Adrenal gland (tissue), 9 donors: ENCODE measurements at regions not wholly inside any gene's neighbourhood (a gene's known extent, or its start where the extent isn't known, plus 50 kb on each side); places are given as distances from the start of the nearest gene placed in this dataset.
A peak's percentile ranks its signal among the peaks of the same experiment; 100 is the strongest.
"Not testable (repeated sequence)": the region's sequence is repeated elsewhere in the genome, so short reads cannot be mapped to it uniquely, and the experiment has no call there.

Source experiments
- DNase-seq, 7 donors: peaks; one replicate each; pipeline ENCODE4 v3.0.0-alpha.2; 2019 to 2020
- H3K27ac ChIP-seq, 5 donors: fragments of 200-600 bp; sonication (generic) in 4 of 5; 1 replicate in 3 of 5; 2 replicates in 2 of 5; pipeline versions ENCODE4 v1.5.1 to v1.8.0; 2016 to 2020; ENCODE audit warnings: mild to moderate bottlenecking in 1 of 5
- H3K27me3 ChIP-seq: fragments of 200-600 bp; 2 replicates; pipeline ENCODE4 v1.8.0; 2021
- H3K36me3 ChIP-seq, 2 donors: fragments of 200-600 bp; replicated peaks in 1 of 2; 1 replicate in 1 of 2; 2 replicates in 1 of 2; pipeline versions ENCODE4 v1.5.1 to v1.8.0; 2018 to 2022
- H3K4me1 ChIP-seq, 2 donors: fragments of 200-600 bp; replicated peaks in 1 of 2; 1 replicate in 1 of 2; 2 replicates in 1 of 2; pipeline versions ENCODE4 v1.5.1 to v1.8.0; 2018 to 2021
- H3K4me3 ChIP-seq, 4 donors: fragments of 200-600 bp; sonication (generic) in 3 of 4; one replicate each; pipeline ENCODE4 v1.5.1; 2016 to 2018
- H3K9me3 ChIP-seq, 3 donors: fragments of 200-600 bp; sonication (generic) in 1 of 3; replicated peaks in 1 of 3; 1 replicate in 2 of 3; 2 replicates in 1 of 3; pipeline versions ENCODE4 v1.5.1 to v1.8.0; 2016 to 2021
- WGBS, 4 donors: extraction: QIAGEN DNeasy Blood & Tissue Kit in 2 of 4; methylation state at CpG; one replicate each; pipeline versions ENCODE4 v1.1.5 to v1.1.7; 2013 to 2017; 5-methylcytosine and 5-hydroxymethylcytosine counted together
- intact Hi-C, 2 donors: fragments of 100-400 bp; cut with DNase I; formaldehyde crosslinking; loops; one replicate each; pipeline versions ENCODE4 v1.14.1 to v1.15.0; 2022 to 2023
- TF ChIP-seq, protein P1 (sequence below), 6 experiments: fragments of 450-650 bp in 4 of 6; fragments of 200-600 bp in 2 of 6; sonication (generic) in 1 of 6; IDR thresholded peaks; 1 replicate in 5 of 6; 2 replicates in 1 of 6; pipeline versions ENCODE4 v1.5.1 to v1.8.0; 2016 to 2021; ENCODE audit warnings: antibody characterized with exemption in 6 of 6, mild to moderate bottlenecking in 2 of 6, moderate library complexity in 1 of 6
- donor health status: healthy with polysubstance abuse.
- donor health status: Bipolar disorder and iron deficiency.
- donor health status: DM: yes; HTN: yes; CAD: no.
- donor health status: DM: no; HTN: no; CAD: no.
- donor health status: DM: no; HTN: no; CAD: no.

DNA sequence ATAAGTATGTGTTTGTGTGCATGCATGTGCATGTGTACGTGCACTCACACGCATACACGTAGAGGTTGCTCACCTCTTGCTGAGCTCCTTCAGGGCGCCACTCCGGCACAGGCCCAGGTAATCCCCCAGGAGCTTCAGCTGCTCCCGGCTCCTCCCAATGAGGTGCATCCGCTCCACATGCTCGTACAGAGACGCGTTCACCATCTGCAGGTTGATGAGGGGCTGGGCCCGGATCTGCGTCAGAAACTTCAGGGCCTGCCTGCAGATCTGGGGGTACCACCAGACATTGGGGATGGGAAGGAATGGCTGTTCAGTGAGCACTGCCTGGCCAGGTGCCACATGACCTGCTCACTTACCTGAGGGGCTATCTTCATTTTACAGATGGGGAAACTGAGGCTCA is 127.0 kb downstream of the LRRC37A3 start:
- DNase-seq, H3K4me1 ChIP-seq, H3K27me3 ChIP-seq, H3K9me3 ChIP-seq, intact Hi-C loops, H3K36me3 ChIP-seq, H3K4me3 ChIP-seq: not testable (repeated sequence)
- WGBS, 4 donors, result 93 to 95% (median 94%) methylated on average over 11 to 12 of the region's 12 CpGs; no CpG with 5 or more reads in 1 of the 4 donors
- H3K27ac ChIP-seq, result peak overlapping the region in 1 of 5 donors; percentile 45

DNA sequence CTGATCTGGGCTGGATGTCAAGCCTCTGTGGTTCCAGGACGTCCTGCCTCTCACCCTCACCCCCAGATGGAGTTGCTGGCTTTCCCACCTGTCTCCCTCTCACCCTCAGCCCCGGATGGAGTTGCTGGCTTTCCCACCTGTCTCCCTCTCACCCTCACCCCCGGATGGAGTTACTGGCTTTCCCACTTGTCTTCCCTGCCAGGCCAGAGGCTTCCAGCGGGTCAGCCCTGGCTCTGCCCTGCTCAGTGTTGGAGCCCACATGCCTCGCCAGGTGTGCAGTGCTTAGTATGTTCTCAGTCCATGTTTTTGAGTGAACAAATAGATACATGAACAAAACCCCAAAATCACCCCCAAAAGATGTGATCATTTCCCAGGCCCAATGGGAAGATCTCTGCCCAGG is 127.6 kb downstream of the LRRC37A3 start:
- H3K9me3 ChIP-seq, H3K27me3 ChIP-seq, H3K27ac ChIP-seq, intact Hi-C loops, H3K4me1 ChIP-seq, H3K4me3 ChIP-seq, DNase-seq: not testable (repeated sequence)
- H3K36me3 ChIP-seq, result peaks cover 0 to 14% of the 10 kb centered on the region in 2 donors
- WGBS, 4 donors, result 78 to 85% (median 81%) methylated on average over 3 to 5 of the region's 5 CpGs

DNA sequence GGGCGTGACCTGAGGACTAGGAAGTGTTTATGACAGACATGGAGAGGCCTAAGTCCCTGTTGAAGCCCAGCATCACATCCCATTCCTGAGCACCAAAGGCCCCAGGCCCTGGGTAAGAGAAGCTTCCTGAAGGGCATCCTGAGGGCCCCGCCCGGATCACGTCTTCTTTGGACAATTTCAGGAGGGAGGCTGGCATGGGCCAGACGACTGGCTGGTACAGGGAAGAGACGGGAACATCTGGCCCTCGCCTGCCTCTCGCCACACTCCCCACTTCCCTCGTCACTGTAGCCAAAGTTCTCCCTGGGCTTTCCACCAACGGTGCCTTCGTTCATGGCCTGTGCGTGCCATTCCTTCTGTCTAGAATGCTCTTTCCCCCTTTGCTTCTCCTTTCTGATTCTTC is 128.1 kb downstream of the LRRC37A3 start:
- H3K4me3 ChIP-seq, H3K4me1 ChIP-seq, H3K27me3 ChIP-seq, DNase-seq, H3K27ac ChIP-seq, intact Hi-C loops, H3K9me3 ChIP-seq: not testable (repeated sequence)
- H3K36me3 ChIP-seq, result peaks cover 0 to 19% of the 10 kb centered on the region in 2 donors
- WGBS, 4 donors, result 83 to 94% (median 86%) methylated on average over 7 to 12 of the region's 12 CpGs

DNA sequence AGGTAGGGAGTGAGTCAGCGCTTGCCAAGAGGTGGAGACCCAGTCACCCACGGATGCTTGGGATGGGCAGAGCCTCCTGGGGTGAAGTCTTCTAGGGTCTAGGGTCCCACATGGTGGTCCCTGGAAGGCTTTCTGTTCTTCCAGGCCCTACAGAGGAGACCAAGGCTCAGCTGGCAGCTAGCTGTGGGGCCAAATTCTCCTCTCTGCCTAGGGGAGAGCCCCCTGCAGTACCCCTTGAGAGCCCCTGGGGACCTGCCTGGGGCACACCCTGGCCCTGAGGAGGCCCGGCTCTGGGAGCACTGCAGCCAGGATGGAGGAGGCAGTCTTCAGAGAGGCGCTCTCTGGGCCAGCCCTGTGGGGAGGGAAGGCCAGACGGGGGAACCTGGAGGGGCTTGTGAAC is 128.6 kb upstream of the SMURF2 start:
- H3K27ac ChIP-seq, H3K27me3 ChIP-seq, H3K4me3 ChIP-seq, H3K4me1 ChIP-seq, intact Hi-C loops, H3K9me3 ChIP-seq, DNase-seq: not testable (repeated sequence)
- 86 to 100% (median 89%) methylated on average over 2 to 5 of the region's 5 CpGs for WGBS, 4 donors
- H3K36me3 ChIP-seq, result peaks cover 0 to 24% of the 10 kb centered on the region in 2 donors

DNA sequence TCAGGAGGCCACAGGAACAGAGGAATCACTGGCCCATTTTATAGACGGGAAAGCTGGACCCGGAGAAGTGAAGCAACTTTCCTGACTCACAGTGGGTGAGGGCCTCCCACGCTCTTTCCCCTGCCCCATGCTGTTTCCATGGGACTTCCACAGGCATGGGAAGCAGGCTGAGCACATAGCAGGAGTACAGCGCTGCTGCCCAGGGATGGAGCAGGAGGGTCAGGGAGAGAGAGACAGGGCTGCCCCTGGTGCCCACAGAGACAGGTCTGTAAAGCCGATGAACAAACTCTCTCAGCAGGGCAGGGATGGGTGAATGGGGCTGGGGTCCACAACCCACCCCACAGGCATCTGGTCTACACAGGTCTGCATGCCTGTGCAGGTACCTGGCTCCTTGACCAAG is 128.1 kb upstream of the SMURF2 start:
- WGBS, 4 donors, result 90 to 96% (median 94%) methylated on average over 2 to 5 of the region's 5 CpGs
- intact Hi-C loops, H3K9me3 ChIP-seq, H3K27me3 ChIP-seq, H3K4me3 ChIP-seq, DNase-seq, H3K4me1 ChIP-seq, H3K27ac ChIP-seq: not testable (repeated sequence)
- peaks cover 0 to 27% of the 10 kb centered on the region in 2 donors for H3K36me3 ChIP-seq

DNA sequence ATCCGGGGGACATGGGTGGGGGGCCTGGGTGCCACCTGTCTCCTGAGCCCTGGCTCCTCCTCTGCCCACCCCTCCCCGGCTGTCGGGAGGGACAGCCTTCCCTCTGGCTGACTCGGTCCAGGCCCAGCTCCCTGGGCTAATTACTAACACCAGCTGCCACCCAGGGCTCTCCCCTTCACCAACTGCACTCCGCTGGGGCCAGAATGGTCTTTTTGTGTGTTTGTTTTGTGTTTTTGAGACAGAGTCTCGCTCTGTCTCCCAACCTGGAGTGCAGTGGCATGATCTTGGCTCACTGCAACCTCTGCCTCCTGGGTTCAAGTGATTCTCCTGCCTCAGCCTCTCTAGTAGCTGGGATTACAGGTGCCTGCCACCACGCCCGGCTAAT is 126.9 kb upstream of the SMURF2 start:
- H3K27me3 ChIP-seq, intact Hi-C loops, H3K4me1 ChIP-seq, H3K27ac ChIP-seq, DNase-seq, H3K4me3 ChIP-seq, H3K9me3 ChIP-seq: not testable (repeated sequence)
- WGBS, 4 donors, result 82 to 88% (median 85%) methylated on average over 4 to 8 of the region's 8 CpGs; no CpG with 5 or more reads in 1 of the 4 donors
- peaks cover 0 to 37% of the 10 kb centered on the region in 2 donors for H3K36me3 ChIP-seq

DNA sequence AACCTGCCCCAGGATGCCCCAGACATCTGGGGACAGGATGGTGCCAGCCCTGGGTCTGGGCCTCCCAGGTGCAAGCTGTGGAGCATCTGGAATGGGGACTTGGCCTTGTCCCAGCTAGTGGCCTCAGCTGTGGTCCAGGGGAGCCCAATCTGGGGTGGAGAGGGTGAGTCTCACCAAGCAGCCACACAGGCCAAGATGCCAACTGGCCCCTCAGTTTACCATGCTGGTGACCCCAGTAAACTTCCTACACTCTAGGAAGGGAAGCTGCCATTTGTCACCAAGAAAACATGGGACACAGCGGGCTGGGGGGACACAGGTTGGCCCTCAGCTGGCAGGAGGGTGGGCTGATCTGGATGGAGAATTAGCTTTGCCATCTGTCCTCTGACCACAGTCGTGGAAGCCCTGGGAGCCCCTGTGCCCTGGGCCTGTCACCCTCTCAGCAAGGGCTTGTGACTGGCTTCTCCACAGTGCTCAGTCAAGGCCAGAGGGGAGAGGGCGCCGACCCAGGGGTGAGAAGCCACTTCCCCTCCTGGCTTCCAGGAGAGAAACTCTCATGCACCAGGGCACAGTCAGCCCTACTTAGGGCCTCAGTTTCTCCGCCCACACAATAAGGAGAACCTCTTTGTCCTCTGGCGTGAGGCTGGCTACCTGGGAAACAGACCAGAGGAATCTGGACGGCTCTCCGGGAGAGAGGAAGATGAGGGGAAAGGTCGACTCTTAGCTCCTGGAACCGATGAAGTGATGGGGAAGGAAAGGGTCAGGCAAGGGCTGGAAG is 126.4 kb upstream of the SMURF2 start:
- intact Hi-C loops, result no loop called here
- TF ChIP-seq, protein P1, sequence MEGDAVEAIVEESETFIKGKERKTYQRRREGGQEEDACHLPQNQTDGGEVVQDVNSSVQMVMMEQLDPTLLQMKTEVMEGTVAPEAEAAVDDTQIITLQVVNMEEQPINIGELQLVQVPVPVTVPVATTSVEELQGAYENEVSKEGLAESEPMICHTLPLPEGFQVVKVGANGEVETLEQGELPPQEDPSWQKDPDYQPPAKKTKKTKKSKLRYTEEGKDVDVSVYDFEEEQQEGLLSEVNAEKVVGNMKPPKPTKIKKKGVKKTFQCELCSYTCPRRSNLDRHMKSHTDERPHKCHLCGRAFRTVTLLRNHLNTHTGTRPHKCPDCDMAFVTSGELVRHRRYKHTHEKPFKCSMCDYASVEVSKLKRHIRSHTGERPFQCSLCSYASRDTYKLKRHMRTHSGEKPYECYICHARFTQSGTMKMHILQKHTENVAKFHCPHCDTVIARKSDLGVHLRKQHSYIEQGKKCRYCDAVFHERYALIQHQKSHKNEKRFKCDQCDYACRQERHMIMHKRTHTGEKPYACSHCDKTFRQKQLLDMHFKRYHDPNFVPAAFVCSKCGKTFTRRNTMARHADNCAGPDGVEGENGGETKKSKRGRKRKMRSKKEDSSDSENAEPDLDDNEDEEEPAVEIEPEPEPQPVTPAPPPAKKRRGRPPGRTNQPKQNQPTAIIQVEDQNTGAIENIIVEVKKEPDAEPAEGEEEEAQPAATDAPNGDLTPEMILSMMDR (IDR thresholded peaks at IDR 0.05), result no peak
- H3K27ac ChIP-seq, result no peak overlapping the region
- WGBS, 4 donors, result 74 to 88% (median 86%) methylated on average over 9 to 10 of the region's 10 CpGs
- H3K27me3 ChIP-seq, result no peaks in the 10 kb centered on the region
- peaks cover 0 to 42% of the 10 kb centered on the region in 2 donors for H3K36me3 ChIP-seq
- H3K4me1 ChIP-seq, result no peaks in the 10 kb centered on the region
- DNase-seq, result no peak
- no peak overlapping the region for H3K4me3 ChIP-seq
- no peaks in the 10 kb centered on the region for H3K9me3 ChIP-seq
